ENCODE measurements at regions not wholly inside any gene's neighbourhood (a gene's known extent, or its start where the extent isn't known, plus 50 kb on each side); places are given as distances from the start of the nearest gene placed in this dataset.

GRCh38 chr20:40592941-40593340 lies 96.1 kb downstream of the MAFB start:
- Histone ChIP-seq H3K9me3 (replicated peaks; ENCODE audit: control insufficient read depth, low read depth, low read length) (peaks cover 2% of the 10 kb centered on the region), H3K4me1 (ENCODE audit: control insufficient read depth, insufficient read depth, low read length) (no peaks in the 10 kb centered on the region), H3K27me3 (ENCODE audit: control insufficient read depth, insufficient read depth, low read length) (no peaks in the 10 kb centered on the region), H3K27ac (ENCODE audit: low read length) (no peak overlapping the region), H3K36me3 (ENCODE audit: control insufficient read depth, insufficient read depth, low read length) (no peaks in the 10 kb centered on the region), H3K4me3 (ENCODE audit: low read length) (no peak overlapping the region)
- no peak for DNase-seq
- WGBS (ENCODE audit: insufficient coverage) = no CpG with 5 or more reads among the region's 1 CpG

DNA sequence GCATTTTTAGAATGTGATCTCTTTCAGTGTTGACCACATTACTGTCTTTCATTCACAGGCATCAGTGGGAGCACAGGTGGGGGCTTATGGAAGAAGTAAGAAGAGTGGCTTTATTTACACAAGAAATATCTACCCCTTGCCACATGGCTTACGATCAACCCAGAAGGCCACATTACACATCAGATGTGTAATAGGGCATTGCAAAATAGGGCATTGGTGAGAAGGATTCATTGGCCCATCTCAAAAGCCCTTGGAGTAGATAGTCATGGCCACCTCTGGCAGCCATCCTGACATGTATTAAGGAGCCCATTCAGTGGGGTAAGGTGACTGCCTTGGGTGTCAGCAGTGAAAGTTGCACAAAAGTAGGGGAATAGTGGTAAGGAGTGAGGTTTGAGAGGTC lies 97.5 kb downstream of the MAFB start:
- no peak for DNase-seq
- Histone ChIP-seq H3K27me3 (ENCODE audit: control insufficient read depth, insufficient read depth, low read length) (no peaks in the 10 kb centered on the region), H3K27ac (ENCODE audit: low read length) (no peak overlapping the region), H3K4me3 (ENCODE audit: low read length) (no peak overlapping the region), H3K9me3 (replicated peaks; ENCODE audit: control insufficient read depth, low read depth, low read length) (peaks cover 2% of the 10 kb centered on the region), H3K4me1 (ENCODE audit: control insufficient read depth, insufficient read depth, low read length) (no peaks in the 10 kb centered on the region), H3K36me3 (ENCODE audit: control insufficient read depth, insufficient read depth, low read length) (no peaks in the 10 kb centered on the region)
- no CpG with 5 or more reads among the region's 1 CpG for WGBS (ENCODE audit: insufficient coverage)

DNA sequence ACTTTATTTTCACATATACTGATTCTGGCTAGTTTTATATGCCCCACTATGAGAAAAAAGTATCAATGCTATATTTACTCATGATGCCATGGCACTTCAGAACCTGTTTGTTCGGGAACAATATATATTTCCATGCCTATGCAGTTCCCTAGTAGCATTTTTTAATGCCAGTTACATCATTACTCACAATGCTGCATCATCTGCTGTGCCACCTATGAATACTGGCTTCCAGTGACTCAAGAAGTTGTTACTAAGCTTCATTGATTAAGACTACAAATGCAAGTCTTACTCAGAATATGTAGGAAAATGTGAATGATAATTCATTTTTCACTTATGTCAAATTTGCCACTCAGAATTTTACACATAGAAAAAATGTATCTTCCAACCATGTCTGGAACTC lies 97.9 kb downstream of the MAFB start:
- H3K27ac ChIP-seq (ENCODE audit: low read length) = no peak overlapping the region
- no peaks in the 10 kb centered on the region for H3K4me1 ChIP-seq (ENCODE audit: control insufficient read depth, insufficient read depth, low read length)
- H3K9me3 ChIP-seq (replicated peaks; ENCODE audit: control insufficient read depth, low read depth, low read length) = peaks cover 2% of the 10 kb centered on the region
- H3K27me3 ChIP-seq (ENCODE audit: control insufficient read depth, insufficient read depth, low read length) = no peaks in the 10 kb centered on the region
- H3K36me3 ChIP-seq (ENCODE audit: control insufficient read depth, insufficient read depth, low read length) = no peaks in the 10 kb centered on the region
- 57% methylated on average over 1 of the region's 1 CpG for WGBS (ENCODE audit: insufficient coverage)
- no peak overlapping the region for H3K4me3 ChIP-seq (ENCODE audit: low read length)
- DNase-seq = no peak

GRCh38 chr20:40589581-40589980 lies 99.5 kb downstream of the MAFB start:
- Histone ChIP-seq H3K36me3 (ENCODE audit: control insufficient read depth, insufficient read depth, low read length) (no peaks in the 10 kb centered on the region), H3K4me1 (ENCODE audit: control insufficient read depth, insufficient read depth, low read length) (peaks cover 3% of the 10 kb centered on the region), H3K27ac (ENCODE audit: low read length) (no peak overlapping the region), H3K4me3 (ENCODE audit: low read length) (no peak overlapping the region), H3K9me3 (replicated peaks; ENCODE audit: control insufficient read depth, low read depth, low read length) (peaks cover 2% of the 10 kb centered on the region), H3K27me3 (ENCODE audit: control insufficient read depth, insufficient read depth, low read length) (no peaks in the 10 kb centered on the region)
- no CpG with 5 or more reads among the region's 2 CpGs for WGBS (ENCODE audit: insufficient coverage)
- DNase-seq = no peak

- whole genome bisulfite sequencing (ENCODE audit: insufficient coverage) = 49% methylated on average over 3 of the region's 4 CpGs
Observed at GRCh38 chr20:40588891-40589290, 100.1 kb downstream of the MAFB start.

GRCh38 chr20:40587038-40587437 lies 102.0 kb downstream of the MAFB start:
- no peaks in the 10 kb centered on the region for H3K36me3 ChIP-seq (ENCODE audit: control insufficient read depth, insufficient read depth, low read length)
- no peak overlapping the region for H3K27ac ChIP-seq (ENCODE audit: low read length)
- H3K4me1 ChIP-seq (ENCODE audit: control insufficient read depth, insufficient read depth, low read length) = peaks cover 12% of the 10 kb centered on the region
- WGBS (ENCODE audit: insufficient coverage) = 68% methylated on average over 7 of the region's 7 CpGs
- no peak for DNase-seq
- peaks cover 2% of the 10 kb centered on the region for H3K9me3 ChIP-seq (replicated peaks; ENCODE audit: control insufficient read depth, low read depth, low read length)
- no peaks in the 10 kb centered on the region for H3K27me3 ChIP-seq (ENCODE audit: control insufficient read depth, insufficient read depth, low read length)
- no peak overlapping the region for H3K4me3 ChIP-seq (ENCODE audit: low read length)

More at GRCh38 chr20:40588891-40589290, 100.1 kb downstream of the MAFB start:
- Histone ChIP-seq H3K27ac (ENCODE audit: low read length) (no peak overlapping the region), H3K36me3 (ENCODE audit: control insufficient read depth, insufficient read depth, low read length) (no peaks in the 10 kb centered on the region), H3K27me3 (ENCODE audit: control insufficient read depth, insufficient read depth, low read length) (no peaks in the 10 kb centered on the region), H3K4me3 (ENCODE audit: low read length) (no peak overlapping the region), H3K9me3 (replicated peaks; ENCODE audit: control insufficient read depth, low read depth, low read length) (peaks cover 2% of the 10 kb centered on the region), H3K4me1 (ENCODE audit: control insufficient read depth, insufficient read depth, low read length) (peaks cover 10% of the 10 kb centered on the region)
- DNase-seq = no peak

- H3K27me3 ChIP-seq (ENCODE audit: control insufficient read depth, insufficient read depth, low read length) = no peaks in the 10 kb centered on the region
- no peaks in the 10 kb centered on the region for H3K36me3 ChIP-seq (ENCODE audit: control insufficient read depth, insufficient read depth, low read length)
- DNase-seq = peak; percentile 65
- H3K4me3 ChIP-seq (ENCODE audit: low read length) = no peak overlapping the region
- peaks cover 2% of the 10 kb centered on the region for H3K9me3 ChIP-seq (replicated peaks; ENCODE audit: control insufficient read depth, low read depth, low read length)
- 63% methylated on average over 3 of the region's 3 CpGs for WGBS (ENCODE audit: insufficient coverage)
- H3K27ac ChIP-seq (ENCODE audit: low read length) = peak overlapping the region; percentile 29
- peaks cover 12% of the 10 kb centered on the region for H3K4me1 ChIP-seq (ENCODE audit: control insufficient read depth, insufficient read depth, low read length)
Observed at GRCh38 chr20:40584130-40584809, 104.8 kb downstream of the MAFB start.

GRCh38 chr20:40583636-40584035 lies 105.4 kb downstream of the MAFB start:
- H3K27ac ChIP-seq (ENCODE audit: low read length) = peak overlapping the region; percentile 47
- H3K4me1 ChIP-seq (ENCODE audit: control insufficient read depth, insufficient read depth, low read length) = peaks cover 12% of the 10 kb centered on the region
- WGBS (ENCODE audit: insufficient coverage) = 94% methylated on average over 4 of the region's 7 CpGs
- H3K27me3 ChIP-seq (ENCODE audit: control insufficient read depth, insufficient read depth, low read length) = no peaks in the 10 kb centered on the region
- H3K4me3 ChIP-seq (ENCODE audit: low read length) = no peak overlapping the region
- H3K36me3 ChIP-seq (ENCODE audit: control insufficient read depth, insufficient read depth, low read length) = no peaks in the 10 kb centered on the region
- no peak for DNase-seq
- H3K9me3 ChIP-seq (replicated peaks; ENCODE audit: control insufficient read depth, low read depth, low read length) = no peaks in the 10 kb centered on the region

DNA sequence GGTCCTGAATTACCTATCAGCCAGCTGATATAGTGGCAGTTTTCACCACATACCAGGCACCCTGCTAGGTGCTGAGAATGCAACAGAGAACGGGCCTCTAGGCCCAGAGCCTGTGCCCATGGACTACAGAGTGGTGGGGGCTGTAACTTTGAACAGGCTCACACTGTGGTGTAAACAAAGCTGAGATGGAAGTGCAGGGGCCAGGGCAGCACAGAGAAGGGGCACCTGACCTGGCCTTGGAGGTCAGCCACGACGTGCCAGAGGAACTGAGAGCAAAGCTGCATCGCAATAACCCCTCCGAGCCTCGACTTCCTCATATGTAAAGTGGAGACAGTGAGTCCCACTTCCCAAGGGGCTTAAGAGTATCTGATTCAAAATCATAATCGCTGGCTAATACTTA lies 105.8 kb downstream of the MAFB start:
- Histone ChIP-seq H3K27me3 (ENCODE audit: control insufficient read depth, insufficient read depth, low read length) (no peaks in the 10 kb centered on the region), H3K4me1 (ENCODE audit: control insufficient read depth, insufficient read depth, low read length) (peaks cover 12% of the 10 kb centered on the region), H3K9me3 (replicated peaks; ENCODE audit: control insufficient read depth, low read depth, low read length) (no peaks in the 10 kb centered on the region), H3K27ac (ENCODE audit: low read length) (peak overlapping the region; percentile 47), H3K36me3 (ENCODE audit: control insufficient read depth, insufficient read depth, low read length) (no peaks in the 10 kb centered on the region), H3K4me3 (ENCODE audit: low read length) (no peak overlapping the region)
- 80% methylated on average over 2 of the region's 7 CpGs for WGBS (ENCODE audit: insufficient coverage)
- peak; percentile 49 for DNase-seq

GRCh38 chr20:40582531-40582930 lies 106.5 kb downstream of the MAFB start:
- DNase-seq = peak; percentile 37
- H3K4me3 ChIP-seq (ENCODE audit: low read length) = no peak overlapping the region
- H3K36me3 ChIP-seq (ENCODE audit: control insufficient read depth, insufficient read depth, low read length) = no peaks in the 10 kb centered on the region
- H3K27ac ChIP-seq (ENCODE audit: low read length) = no peak overlapping the region
- H3K4me1 ChIP-seq (ENCODE audit: control insufficient read depth, insufficient read depth, low read length) = peaks cover 12% of the 10 kb centered on the region
- H3K9me3 ChIP-seq (replicated peaks; ENCODE audit: control insufficient read depth, low read depth, low read length) = no peaks in the 10 kb centered on the region
- H3K27me3 ChIP-seq (ENCODE audit: control insufficient read depth, insufficient read depth, low read length) = no peaks in the 10 kb centered on the region
- no CpG with 5 or more reads among the region's 4 CpGs for WGBS (ENCODE audit: insufficient coverage)

GRCh38 chr20:40579701-40580100 lies 109.3 kb downstream of the MAFB start:
- no CpG with 5 or more reads among the region's 1 CpG for WGBS (ENCODE audit: insufficient coverage)
- Histone ChIP-seq H3K27me3 (ENCODE audit: control insufficient read depth, insufficient read depth, low read length) (no peaks in the 10 kb centered on the region), H3K4me1 (ENCODE audit: control insufficient read depth, insufficient read depth, low read length) (peaks cover 10% of the 10 kb centered on the region), H3K9me3 (replicated peaks; ENCODE audit: control insufficient read depth, low read depth, low read length) (no peaks in the 10 kb centered on the region), H3K4me3 (ENCODE audit: low read length) (no peak overlapping the region), H3K27ac (ENCODE audit: low read length) (no peak overlapping the region), H3K36me3 (ENCODE audit: control insufficient read depth, insufficient read depth, low read length) (no peaks in the 10 kb centered on the region)
- no peak for DNase-seq
